Mesothelial cell of epicardium (in vitro differentiated cells): ENCODE measurements at regions not wholly inside any gene's neighbourhood (a gene's known extent, or its start where the extent isn't known, plus 50 kb on each side); places are given as distances from the start of the nearest gene placed in this dataset.

Experiments used
- DNase-seq, 2 experiments: peaks; one replicate each; pipeline ENCODE4 v3.0.0; 2021; ENCODE audit warnings: low spot score in 2 of 2; ENCODE audit not compliant: unreplicated experiment in 2 of 2
- H3K27ac Mint-ChIP-seq: 2 replicates; pipeline ENCODE4 v1.8.0; 2021; ENCODE audit warnings: mixed read lengths
- H3K27me3 Mint-ChIP-seq: 2 replicates; pipeline ENCODE4 v1.8.0; 2021; ENCODE audit warnings: low read depth, mixed read lengths
- H3K36me3 Mint-ChIP-seq: 2 replicates; pipeline ENCODE4 v1.8.0; 2021; ENCODE audit warnings: mixed read lengths
- H3K4me1 Mint-ChIP-seq: 2 replicates; pipeline ENCODE4 v1.8.0; 2021; ENCODE audit warnings: mixed read lengths
- H3K4me3 Mint-ChIP-seq: 2 replicates; pipeline ENCODE4 v1.8.0; 2021; ENCODE audit warnings: mild to moderate bottlenecking, moderate library complexity, mixed read lengths
- H3K9me3 Mint-ChIP-seq: 2 replicates; pipeline ENCODE4 v1.8.0; 2021; ENCODE audit warnings: mixed read lengths
- TF ChIP-seq, protein P1 (sequence below): fragments of 200-600 bp; sonication (generic); IDR thresholded peaks from one replicate; pipeline ENCODE4 v1.5.0; 2021; ENCODE audit warnings: antibody characterized with exemption; ENCODE audit not compliant: unreplicated experiment

DNA sequence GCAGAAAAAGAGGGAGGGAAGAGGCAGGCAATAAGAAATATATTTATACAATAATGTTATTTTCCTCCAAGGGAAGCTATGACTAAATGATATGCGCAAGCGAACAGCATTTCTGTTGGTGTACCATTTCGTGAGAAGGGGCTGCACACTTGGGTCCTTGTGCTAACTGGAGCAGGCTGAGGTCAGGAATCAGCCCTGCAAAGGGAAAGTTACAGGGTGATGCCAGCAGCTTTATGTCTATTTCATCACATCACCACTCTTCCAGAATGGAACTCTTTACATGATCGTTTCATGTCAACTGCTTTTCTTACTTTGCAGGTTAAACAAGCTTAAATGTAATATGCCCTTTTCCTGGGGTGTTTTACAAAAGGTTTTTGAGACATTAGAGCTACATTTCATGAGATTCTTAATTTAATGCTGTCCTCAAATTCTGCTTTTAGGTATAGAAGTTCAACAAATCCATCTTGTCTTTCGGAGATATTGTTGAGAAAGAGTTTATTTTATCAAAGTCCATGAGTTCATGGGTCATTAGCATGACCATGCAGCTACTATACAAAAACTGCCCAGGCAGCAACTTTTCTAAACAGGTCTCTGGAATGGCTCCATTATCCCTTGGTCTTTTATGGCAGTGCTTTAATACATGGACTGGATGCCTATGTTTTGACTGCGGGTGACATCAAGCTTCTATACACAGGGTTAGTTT, 443.8 kb downstream of the TENT5A start:
- H3K27ac Mint-ChIP-seq = no peak overlapping the region
- TF ChIP-seq, protein P1, sequence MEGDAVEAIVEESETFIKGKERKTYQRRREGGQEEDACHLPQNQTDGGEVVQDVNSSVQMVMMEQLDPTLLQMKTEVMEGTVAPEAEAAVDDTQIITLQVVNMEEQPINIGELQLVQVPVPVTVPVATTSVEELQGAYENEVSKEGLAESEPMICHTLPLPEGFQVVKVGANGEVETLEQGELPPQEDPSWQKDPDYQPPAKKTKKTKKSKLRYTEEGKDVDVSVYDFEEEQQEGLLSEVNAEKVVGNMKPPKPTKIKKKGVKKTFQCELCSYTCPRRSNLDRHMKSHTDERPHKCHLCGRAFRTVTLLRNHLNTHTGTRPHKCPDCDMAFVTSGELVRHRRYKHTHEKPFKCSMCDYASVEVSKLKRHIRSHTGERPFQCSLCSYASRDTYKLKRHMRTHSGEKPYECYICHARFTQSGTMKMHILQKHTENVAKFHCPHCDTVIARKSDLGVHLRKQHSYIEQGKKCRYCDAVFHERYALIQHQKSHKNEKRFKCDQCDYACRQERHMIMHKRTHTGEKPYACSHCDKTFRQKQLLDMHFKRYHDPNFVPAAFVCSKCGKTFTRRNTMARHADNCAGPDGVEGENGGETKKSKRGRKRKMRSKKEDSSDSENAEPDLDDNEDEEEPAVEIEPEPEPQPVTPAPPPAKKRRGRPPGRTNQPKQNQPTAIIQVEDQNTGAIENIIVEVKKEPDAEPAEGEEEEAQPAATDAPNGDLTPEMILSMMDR = no peak
- peaks cover 6% of the 10 kb centered on the region for H3K4me1 Mint-ChIP-seq
- H3K27me3 Mint-ChIP-seq = no peaks in the 10 kb centered on the region
- no peak for DNase-seq
- peaks cover under 1% of the 10 kb centered on the region for H3K36me3 Mint-ChIP-seq
- H3K4me3 Mint-ChIP-seq = no peak overlapping the region
- H3K9me3 Mint-ChIP-seq = peaks cover 8% of the 10 kb centered on the region

DNA sequence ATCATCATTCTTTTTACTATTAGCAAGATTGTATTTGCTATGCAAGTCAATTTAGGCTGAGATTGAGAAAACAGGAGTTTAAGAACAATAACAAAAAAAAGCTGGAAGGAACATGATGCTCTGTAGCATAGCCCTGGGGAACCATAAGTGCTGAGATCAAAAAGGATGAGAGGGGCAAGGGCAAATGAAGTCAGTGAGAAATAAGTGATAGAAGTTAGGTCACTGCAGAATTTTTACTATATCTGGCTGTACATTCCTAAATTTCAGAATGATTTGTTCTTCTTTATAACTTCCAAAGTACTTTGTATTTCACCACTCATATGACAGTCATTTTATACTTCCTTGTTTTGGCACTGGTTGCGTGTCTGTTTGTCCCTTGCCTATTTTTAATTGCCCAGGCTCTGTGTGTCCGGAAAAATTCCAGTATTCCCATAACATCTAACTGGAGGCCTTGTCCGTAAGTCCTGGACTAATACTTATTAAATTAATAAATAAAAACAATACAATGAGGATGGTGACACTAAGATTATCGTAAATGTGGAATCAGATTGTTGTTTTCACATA, 444.7 kb downstream of the TENT5A start:
- no peak overlapping the region for H3K4me3 Mint-ChIP-seq
- TF ChIP-seq, protein P1 = no peak
- H3K36me3 Mint-ChIP-seq = no peaks in the 10 kb centered on the region
- no peaks in the 10 kb centered on the region for H3K27me3 Mint-ChIP-seq
- no peak overlapping the region for H3K27ac Mint-ChIP-seq
- peaks cover 6% of the 10 kb centered on the region for H3K4me1 Mint-ChIP-seq
- no peak for DNase-seq
- H3K9me3 Mint-ChIP-seq = no peaks in the 10 kb centered on the region

DNA sequence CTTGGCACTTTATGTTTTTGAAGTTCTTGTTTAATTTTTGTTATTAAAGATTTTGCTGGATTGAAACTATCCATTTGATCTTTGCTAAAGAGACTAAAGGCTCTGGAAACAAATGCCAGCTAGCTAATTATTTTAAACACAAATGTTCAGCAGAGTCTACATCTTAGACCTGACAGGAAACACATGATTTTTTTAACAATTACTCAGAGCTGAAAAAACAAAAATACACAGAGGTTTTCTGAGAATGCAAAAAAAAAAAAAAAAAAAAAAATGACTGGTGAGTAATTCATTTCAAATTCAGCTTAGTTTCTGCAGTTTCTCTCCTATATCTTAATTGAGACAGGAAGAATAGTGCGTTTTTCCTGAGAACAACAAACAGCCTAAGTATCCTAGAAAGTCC, 448.0 kb downstream of the TENT5A start:
- no peak overlapping the region for H3K27ac Mint-ChIP-seq
- peaks cover 6% of the 10 kb centered on the region for H3K4me1 Mint-ChIP-seq
- H3K4me3 Mint-ChIP-seq = no peak overlapping the region
- H3K27me3 Mint-ChIP-seq = no peaks in the 10 kb centered on the region
- H3K36me3 Mint-ChIP-seq = no peaks in the 10 kb centered on the region
- TF ChIP-seq, protein P1 = no peak
- H3K9me3 Mint-ChIP-seq = no peaks in the 10 kb centered on the region
- no peak for DNase-seq

DNA sequence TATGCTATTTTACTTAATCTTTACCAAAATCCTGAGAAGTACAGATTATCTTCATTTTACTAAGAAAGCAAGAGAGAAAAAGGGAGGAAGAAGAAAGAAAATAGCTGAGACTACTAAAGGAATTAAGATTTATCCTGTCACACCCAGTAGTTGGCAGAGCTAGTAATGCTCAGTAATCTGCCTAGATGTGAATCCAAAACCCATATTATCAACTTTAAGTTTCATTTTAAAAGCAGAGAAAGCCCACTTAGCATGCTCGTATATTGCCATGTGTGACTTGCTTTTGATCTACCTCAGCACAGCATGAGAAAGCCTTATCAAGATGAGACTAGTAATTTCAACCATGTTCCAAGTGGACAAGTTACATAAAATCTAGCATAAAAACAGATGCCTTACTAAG, 451.5 kb downstream of the TENT5A start:
- no peaks in the 10 kb centered on the region for H3K27me3 Mint-ChIP-seq
- DNase-seq = no peak
- TF ChIP-seq, protein P1 = no peak
- H3K27ac Mint-ChIP-seq = no peak overlapping the region
- peaks cover 6% of the 10 kb centered on the region for H3K9me3 Mint-ChIP-seq
- no peak overlapping the region for H3K4me3 Mint-ChIP-seq
- H3K4me1 Mint-ChIP-seq = peaks cover 6% of the 10 kb centered on the region
- no peaks in the 10 kb centered on the region for H3K36me3 Mint-ChIP-seq

DNA sequence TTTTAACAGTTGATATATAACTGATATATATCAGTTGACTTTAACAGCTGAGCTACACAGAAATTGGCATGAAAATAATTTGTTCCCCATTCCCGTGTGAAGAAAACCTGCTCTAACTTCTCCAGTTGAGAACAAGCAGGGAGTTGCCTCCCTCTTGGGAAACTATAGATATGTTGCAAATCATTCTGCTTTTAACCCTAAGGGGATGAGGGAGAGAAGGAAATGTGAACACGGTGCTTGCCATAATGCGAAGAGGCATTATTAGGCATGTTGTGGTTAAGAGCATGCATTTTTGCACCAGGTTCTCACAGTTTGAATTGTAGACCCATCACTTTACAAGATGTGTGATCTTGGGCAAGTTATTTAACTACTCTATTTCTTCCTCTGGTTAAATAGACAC, 453.7 kb downstream of the TENT5A start:
- Mint-ChIP-seq H3K27ac (no peak overlapping the region), H3K9me3 (peaks cover 6% of the 10 kb centered on the region), H3K36me3 (no peaks in the 10 kb centered on the region), H3K4me1 (peaks cover 11% of the 10 kb centered on the region), H3K27me3 (no peaks in the 10 kb centered on the region), H3K4me3 (no peak overlapping the region)
- no peak for DNase-seq
- TF ChIP-seq, protein P1 = no peak
